H9 (cell line): ENCODE measurements at regions not wholly inside any gene's neighbourhood (a gene's known extent, or its start where the extent isn't known, plus 50 kb on each side); places are given as distances from the start of the nearest gene placed in this dataset.

Source experiments
- DNase-seq: peaks from one replicate; pipeline ENCODE4 v3.0.0-alpha.2; 2017
- H2AFZ ChIP-seq: one replicate; pipeline ENCODE4 v1.6.1; 2013; ENCODE audit warnings: mild to moderate bottlenecking, low read length, control low read depth, moderate library complexity
- H2AK5ac ChIP-seq: 2 replicates; pipeline ENCODE4 v1.6.1; 2013; ENCODE audit warnings: low read length, control low read depth, mixed read lengths; ENCODE audit not compliant: insufficient read length
- H2BK120ac ChIP-seq: one replicate; pipeline ENCODE4 v1.6.1; 2013; ENCODE audit warnings: low read depth, mild to moderate bottlenecking, low read length, control low read depth, inconsistent platforms; ENCODE audit not compliant: poor library complexity, severe bottlenecking
- H2BK12ac ChIP-seq: 2 replicates; pipeline ENCODE4 v1.6.1; 2013; ENCODE audit warnings: low read length, control low read depth, mixed read lengths, low read depth; ENCODE audit not compliant: insufficient read length
- H2BK15ac ChIP-seq: 2 replicates; pipeline ENCODE4 v1.6.1; 2013; ENCODE audit warnings: low read depth, low read length, control low read depth
- H2BK20ac ChIP-seq: one replicate; pipeline ENCODE4 v1.6.1; 2013; ENCODE audit warnings: low read depth, mild to moderate bottlenecking, low read length, control low read depth, inconsistent platforms; ENCODE audit not compliant: poor library complexity, severe bottlenecking
- H2BK5ac ChIP-seq: 2 replicates; pipeline ENCODE4 v1.6.1; 2013; ENCODE audit warnings: low read length, control low read depth, mixed read lengths; ENCODE audit not compliant: insufficient read length
- H3K14ac ChIP-seq: 2 replicates; pipeline ENCODE4 v1.6.1; 2013; ENCODE audit warnings: low read length, control low read depth; ENCODE audit not compliant: insufficient read depth
- H3K18ac ChIP-seq: 2 replicates; pipeline ENCODE4 v1.6.1; 2013; ENCODE audit warnings: low read depth, mild to moderate bottlenecking, mixed read lengths, low read length, control low read depth; ENCODE audit not compliant: insufficient read length
- H3K23ac ChIP-seq: 2 replicates; pipeline ENCODE4 v1.6.1; 2013; ENCODE audit warnings: low read length, control low read depth, mixed read lengths, low read depth; ENCODE audit not compliant: insufficient read length
- H3K23me2 ChIP-seq: 2 replicates; pipeline ENCODE4 v1.6.1; 2013; ENCODE audit warnings: low read depth, mild to moderate bottlenecking, mixed read lengths, low read length, control low read depth; ENCODE audit not compliant: insufficient read length, poor library complexity, severe bottlenecking
- H3K27ac ChIP-seq: 2 replicates; pipeline ENCODE4 v1.5.1; 2013; ENCODE audit warnings: low read length, control low read depth, mixed read lengths, low read depth; ENCODE audit not compliant: insufficient read length
- H3K27me3 ChIP-seq: 2 replicates; pipeline ENCODE4 v1.6.1; 2013; ENCODE audit warnings: low read length, control low read depth, inconsistent platforms; ENCODE audit not compliant: insufficient read depth
- H3K4ac ChIP-seq: 2 replicates; pipeline ENCODE4 v1.6.1; 2013; ENCODE audit warnings: low read depth, mild to moderate bottlenecking, control low read depth, inconsistent platforms, low read length, moderate library complexity
- H3K4me1 ChIP-seq: 2 replicates; pipeline ENCODE4 v1.6.1; 2013; ENCODE audit warnings: low read length, control low read depth, inconsistent platforms; ENCODE audit not compliant: insufficient read depth
- H3K4me2 ChIP-seq: 2 replicates; pipeline ENCODE4 v1.6.1; 2013; ENCODE audit warnings: low read length, control low read depth, mixed read lengths; ENCODE audit not compliant: insufficient read length, insufficient read depth
- H3K56ac ChIP-seq: 2 replicates; pipeline ENCODE4 v1.6.1; 2013; ENCODE audit warnings: low read depth, mild to moderate bottlenecking, mixed read lengths, low read length, control low read depth; ENCODE audit not compliant: insufficient read length
- H3K79me1 ChIP-seq: 2 replicates; pipeline ENCODE4 v1.6.1; 2013; ENCODE audit warnings: low read depth, mild to moderate bottlenecking, moderate library complexity, low read length, control low read depth, inconsistent platforms; ENCODE audit not compliant: insufficient read depth, poor library complexity, severe bottlenecking
- H3K79me2 ChIP-seq: 2 replicates; pipeline ENCODE4 v1.6.1; 2013; ENCODE audit warnings: low read length, control low read depth, inconsistent platforms; ENCODE audit not compliant: insufficient read depth
- H3K9ac ChIP-seq: 2 replicates; pipeline ENCODE4 v1.6.1; 2013; ENCODE audit warnings: low read length, control low read depth, mixed read lengths; ENCODE audit not compliant: insufficient read length; ENCODE audit errors: extremely low read depth
- H3K9me3 ChIP-seq: one replicate; pipeline ENCODE4 v1.6.1; 2013; ENCODE audit warnings: low read depth, low read length, inconsistent platforms; ENCODE audit not compliant: control insufficient read depth
- H3T11ph ChIP-seq: one replicate; pipeline ENCODE4 v1.6.1; 2013; ENCODE audit warnings: mild to moderate bottlenecking, low read length, control low read depth, inconsistent platforms
- H4K20me1 ChIP-seq: one replicate; pipeline ENCODE4 v1.6.1; 2013; ENCODE audit not compliant: control insufficient read depth, insufficient read length, insufficient read depth
- H4K5ac ChIP-seq: 2 replicates; pipeline ENCODE4 v1.6.1; 2013; ENCODE audit warnings: low read depth, mild to moderate bottlenecking, mixed read lengths, low read length, control low read depth; ENCODE audit not compliant: insufficient read length
- H4K8ac ChIP-seq: replicated peaks from 2 replicates; pipeline ENCODE4 v1.6.1; 2013; ENCODE audit warnings: low read length, control low read depth, mixed read lengths, low read depth; ENCODE audit not compliant: insufficient read length
- H4K91ac ChIP-seq: 2 replicates; pipeline ENCODE4 v1.6.1; 2013; ENCODE audit warnings: low read depth, mild to moderate bottlenecking, moderate library complexity, mixed read lengths, low read length, control low read depth; ENCODE audit not compliant: insufficient read length
- H3K27ac Mint-ChIP-seq, 3 experiments: 2 replicates in 2 of 3; 3 replicates in 1 of 3; pipeline ENCODE4 v1.8.0; 2020 to 2021; ENCODE audit warnings: mixed read lengths in 3 of 3, mild to moderate bottlenecking in 1 of 3, moderate library complexity in 1 of 3
- H3K27me3 Mint-ChIP-seq: 2 replicates; pipeline ENCODE4 v1.8.0; 2021; ENCODE audit warnings: low read depth, mild to moderate bottlenecking, moderate library complexity, mixed read lengths
- H3K36me3 Mint-ChIP-seq, 3 experiments: 2 replicates in 2 of 3; 3 replicates in 1 of 3; pipeline ENCODE4 v1.8.0; 2020 to 2021; ENCODE audit warnings: low read depth in 3 of 3, mixed read lengths in 3 of 3; ENCODE audit not compliant: insufficient read depth in 1 of 3
- H3K4me1 Mint-ChIP-seq, 2 experiments: 2 replicates each; pipeline ENCODE4 v1.8.0; 2020; ENCODE audit warnings: mixed read lengths in 2 of 2
- H3K4me3 Mint-ChIP-seq, 2 experiments: 2 replicates in 1 of 2; 3 replicates in 1 of 2; pipeline ENCODE4 v1.8.0; 2020 to 2021; ENCODE audit warnings: mild to moderate bottlenecking in 2 of 2, mixed read lengths in 2 of 2, moderate library complexity in 1 of 2
- H3K9me3 Mint-ChIP-seq, 2 experiments: 2 replicates in 1 of 2; 3 replicates in 1 of 2; pipeline ENCODE4 v1.8.0; 2020; ENCODE audit warnings: mild to moderate bottlenecking in 2 of 2, mixed read lengths in 2 of 2, moderate library complexity in 1 of 2
- CTCF ChIP-seq: fragments of 200-600 bp; sonication (generic); conservative IDR thresholded peaks from 3 replicates; pipeline ENCODE4 v1.8.0; 2021; ENCODE audit warnings: antibody characterized with exemption, mild to moderate bottlenecking
- WGBS: extraction: QIAGEN DNeasy Blood & Tissue Kit; methylation state at CpG from one replicate; pipeline ENCODE4 v1.1.7; 2013; ENCODE audit warnings: missing lambda C conversion rate, low lambda C conversion rate, mixed read lengths; ENCODE audit not compliant: insufficient read length; ENCODE audit errors: extremely low coverage; 5-methylcytosine and 5-hydroxymethylcytosine counted together

- Histone ChIP-seq H3T11ph (no peak overlapping the region), H3K18ac (no peak overlapping the region), H2BK20ac (no peak overlapping the region), H3K4ac (no peak overlapping the region), H2BK15ac (no peak overlapping the region), H4K91ac (no peak overlapping the region), H3K4me2 (no peak overlapping the region), H4K8ac (no peak overlapping the region), H3K23me2 (no peaks in the 10 kb centered on the region), H4K20me1 (no peaks in the 10 kb centered on the region), H2BK12ac (no peak overlapping the region), H3K4me1 (0 out of 2 replicates have a peak, but pooled peaks cover 2% of the 10 kb centered on the region), H3K56ac (no peak overlapping the region), H3K9me3 (no peaks in the 10 kb centered on the region), H3K9ac (no peak overlapping the region), H3K27ac (no peak overlapping the region), H3K27me3 (no peaks in the 10 kb centered on the region), H3K14ac (no peak overlapping the region), H2BK120ac (no peak overlapping the region), H3K23ac (no peak overlapping the region), H3K79me2 (no peaks in the 10 kb centered on the region), H2BK5ac (no peak overlapping the region), H2AFZ (no peak overlapping the region), H4K5ac (no peak overlapping the region), H2AK5ac (no peak overlapping the region), H3K79me1 (no peaks in the 10 kb centered on the region)
- Mint-ChIP-seq H3K4me1 (peaks cover 10 to 14% of the 10 kb centered on the region in 2 experiments), H3K4me3 (no peak overlapping the region), H3K27me3 (no peaks in the 10 kb centered on the region), H3K36me3 (peaks cover 0 to 15% (median 5%) of the 10 kb centered on the region in 3 experiments; a peak in 5 of 7 replicates), H3K9me3 (peaks cover 7 to 8% of the 10 kb centered on the region in 2 experiments; a peak in 4 of 5 replicates), H3K27ac (no peak overlapping the region)
- no CpG with 5 or more reads among the region's 2 CpGs for WGBS
- no peak for DNase-seq
- no peak for TF ChIP-seq CTCF
Observed at GRCh38 chr18:68509902-68510301, 205.0 kb downstream of the TMX3 start.
